GM19025 (cell line): ENCODE measurements at regions not wholly inside any gene's neighbourhood (a gene's known extent, or its start where the extent isn't known, plus 50 kb on each side); places are given as distances from the start of the nearest gene placed in this dataset.

Source experiments
- ATAC-seq: cut with Tn5 transposase; IDR thresholded peaks from one replicate; pipeline ENCODE4 v1.9.1; 2021; ENCODE audit warnings: mild to moderate bottlenecking, low read depth, moderate library complexity; ENCODE audit not compliant: unreplicated experiment

- no peak for ATAC-seq
These were observed 224.5 kb upstream of the MAF start for GRCh38 chr16:79825002-79825401.

- ATAC-seq: no peak
These were observed 223.1 kb upstream of the MAF start for GRCh38 chr16:79823639-79824038.

- ATAC-seq: no peak
These were observed 221.4 kb upstream of the MAF start for GRCh38 chr16:79821911-79822310.

GRCh38 chr16:79816081-79816497 is 215.6 kb upstream of the MAF start:
- no peak for ATAC-seq

GRCh38 chr16:79815049-79815448 is 214.5 kb upstream of the MAF start:
- ATAC-seq: no peak

GRCh38 chr16:79814124-79814523 is 213.6 kb upstream of the MAF start:
- ATAC-seq: no peak

- ATAC-seq: no peak
These were observed 211.0 kb upstream of the MAF start for GRCh38 chr16:79811541-79811940.

GRCh38 chr16:79810449-79811189 is 210.1 kb upstream of the MAF start:
- no peak for ATAC-seq

- ATAC-seq: no peak
These were observed 208.8 kb upstream of the MAF start for GRCh38 chr16:79809376-79809775.

- no peak for ATAC-seq
These were observed 208.2 kb upstream of the MAF start for GRCh38 chr16:79808731-79809130.

GRCh38 chr16:79806757-79807156 is 206.2 kb upstream of the MAF start:
- no peak for ATAC-seq

- ATAC-seq: no peak
These were observed 205.1 kb upstream of the MAF start for GRCh38 chr16:79805621-79806020.

GRCh38 chr16:79801646-79802045 is 201.1 kb upstream of the MAF start:
- no peak for ATAC-seq

- no peak for ATAC-seq
These were observed 199.6 kb upstream of the MAF start for GRCh38 chr16:79800016-79800608.

- ATAC-seq: no peak
These were observed 198.0 kb upstream of the MAF start for GRCh38 chr16:79798416-79799053.

- no peak for ATAC-seq
These were observed 196.9 kb upstream of the MAF start for GRCh38 chr16:79797486-79797885.

GRCh38 chr16:79795556-79795955 is 195.0 kb upstream of the MAF start:
- ATAC-seq: no peak

- no peak for ATAC-seq
These were observed 194.4 kb upstream of the MAF start for GRCh38 chr16:79794941-79795340.

GRCh38 chr16:79792664-79793351 is 192.3 kb upstream of the MAF start:
- ATAC-seq: no peak

- no peak for ATAC-seq
These were observed 191.5 kb upstream of the MAF start for GRCh38 chr16:79792076-79792475.

- ATAC-seq: no peak
These were observed 190.3 kb upstream of the MAF start for GRCh38 chr16:79790854-79791253.
